Ishikawa (cell line): ENCODE measurements at regions not wholly inside any gene's neighbourhood (a gene's known extent, or its start where the extent isn't known, plus 50 kb on each side); places are given as distances from the start of the nearest gene placed in this dataset.

Source experiments
- CEBPB ChIP-seq: IDR thresholded peaks from 2 replicates; pipeline ENCODE4 v1.6.1; 2012
- CREB1 ChIP-seq: IDR thresholded peaks from 2 replicates; pipeline ENCODE4 v1.6.1; 2012; ENCODE audit warnings: low read depth
- EGR1 ChIP-seq: IDR thresholded peaks from 2 replicates; pipeline ENCODE4 v1.6.1; 2012
- EP300 ChIP-seq: IDR thresholded peaks from 2 replicates; pipeline ENCODE4 v1.6.1; 2012; ENCODE audit warnings: borderline replicate concordance
- FOXM1 ChIP-seq: IDR thresholded peaks from 2 replicates; pipeline ENCODE4 v1.6.1; 2012; ENCODE audit warnings: low read depth, borderline replicate concordance
- NFIC ChIP-seq: IDR thresholded peaks from 2 replicates; pipeline ENCODE4 v1.6.1; 2012
- RAD21 ChIP-seq: IDR thresholded peaks from 2 replicates; pipeline ENCODE4 v1.6.1; 2012; ENCODE audit warnings: low read depth
- TAF1 ChIP-seq: IDR thresholded peaks from 2 replicates; pipeline ENCODE4 v1.6.1; 2012; ENCODE audit warnings: low read depth, mild to moderate bottlenecking
- TCF12 ChIP-seq: IDR thresholded peaks from 2 replicates; pipeline ENCODE4 v1.6.1; 2012; ENCODE audit warnings: low read depth
- TEAD4 ChIP-seq: IDR thresholded peaks from 2 replicates; pipeline ENCODE4 v1.6.1; 2012
- YY1 ChIP-seq: IDR thresholded peaks from 2 replicates; pipeline ENCODE4 v1.6.1; 2012; ENCODE audit warnings: low read depth
- ZBTB7A ChIP-seq: IDR thresholded peaks from 2 replicates; pipeline ENCODE4 v1.6.1; 2012; ENCODE audit warnings: low read depth
- TF ChIP-seq, protein P1 (sequence below): IDR thresholded peaks from 2 replicates; pipeline ENCODE4 v1.6.1; 2012
- TF ChIP-seq, protein P2 (sequence below): IDR thresholded peaks from 2 replicates; pipeline ENCODE4 v1.6.1; 2012
- TF ChIP-seq, protein P3 (sequence below): IDR thresholded peaks from 2 replicates; pipeline ENCODE4 v1.6.1; 2012; ENCODE audit warnings: low read depth, mild to moderate bottlenecking

DNA sequence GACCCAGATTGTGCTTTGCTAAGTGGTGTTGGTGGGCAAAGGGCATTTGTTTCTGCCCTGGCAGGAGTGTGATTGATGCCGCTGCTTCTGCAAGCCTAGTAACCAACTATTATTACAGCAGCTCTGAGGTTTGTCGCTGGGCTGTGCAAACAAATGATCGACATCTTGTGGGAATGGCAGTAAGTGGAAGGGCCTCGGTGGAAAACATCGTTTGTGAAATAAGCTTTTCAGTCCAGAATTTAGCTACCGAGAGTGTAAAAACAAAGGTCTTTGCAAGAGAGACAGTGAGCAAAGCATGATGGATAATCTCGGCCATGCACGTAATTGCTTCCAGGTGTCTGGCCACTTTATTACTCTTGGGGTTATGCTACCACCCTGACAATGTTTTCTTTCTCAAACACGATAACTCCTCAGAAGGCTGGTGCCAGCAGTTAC is 397.7 kb upstream of the PRICKLE1 start:
- TF ChIP-seq NFIC (no peak), ZBTB7A (no peak), RAD21 (no peak), CREB1 (no peak), YY1 (no peak), CEBPB (no peak), EGR1 (no peak), TEAD4 (no peak)
- TF ChIP-seq, protein P1, sequence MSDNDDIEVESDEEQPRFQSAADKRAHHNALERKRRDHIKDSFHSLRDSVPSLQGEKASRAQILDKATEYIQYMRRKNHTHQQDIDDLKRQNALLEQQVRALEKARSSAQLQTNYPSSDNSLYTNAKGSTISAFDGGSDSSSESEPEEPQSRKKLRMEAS, result no peak
- TF ChIP-seq, protein P2, sequence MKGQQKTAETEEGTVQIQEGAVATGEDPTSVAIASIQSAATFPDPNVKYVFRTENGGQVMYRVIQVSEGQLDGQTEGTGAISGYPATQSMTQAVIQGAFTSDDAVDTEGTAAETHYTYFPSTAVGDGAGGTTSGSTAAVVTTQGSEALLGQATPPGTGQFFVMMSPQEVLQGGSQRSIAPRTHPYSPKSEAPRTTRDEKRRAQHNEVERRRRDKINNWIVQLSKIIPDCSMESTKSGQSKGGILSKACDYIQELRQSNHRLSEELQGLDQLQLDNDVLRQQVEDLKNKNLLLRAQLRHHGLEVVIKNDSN, result no peak
- TF ChIP-seq, protein P3, sequence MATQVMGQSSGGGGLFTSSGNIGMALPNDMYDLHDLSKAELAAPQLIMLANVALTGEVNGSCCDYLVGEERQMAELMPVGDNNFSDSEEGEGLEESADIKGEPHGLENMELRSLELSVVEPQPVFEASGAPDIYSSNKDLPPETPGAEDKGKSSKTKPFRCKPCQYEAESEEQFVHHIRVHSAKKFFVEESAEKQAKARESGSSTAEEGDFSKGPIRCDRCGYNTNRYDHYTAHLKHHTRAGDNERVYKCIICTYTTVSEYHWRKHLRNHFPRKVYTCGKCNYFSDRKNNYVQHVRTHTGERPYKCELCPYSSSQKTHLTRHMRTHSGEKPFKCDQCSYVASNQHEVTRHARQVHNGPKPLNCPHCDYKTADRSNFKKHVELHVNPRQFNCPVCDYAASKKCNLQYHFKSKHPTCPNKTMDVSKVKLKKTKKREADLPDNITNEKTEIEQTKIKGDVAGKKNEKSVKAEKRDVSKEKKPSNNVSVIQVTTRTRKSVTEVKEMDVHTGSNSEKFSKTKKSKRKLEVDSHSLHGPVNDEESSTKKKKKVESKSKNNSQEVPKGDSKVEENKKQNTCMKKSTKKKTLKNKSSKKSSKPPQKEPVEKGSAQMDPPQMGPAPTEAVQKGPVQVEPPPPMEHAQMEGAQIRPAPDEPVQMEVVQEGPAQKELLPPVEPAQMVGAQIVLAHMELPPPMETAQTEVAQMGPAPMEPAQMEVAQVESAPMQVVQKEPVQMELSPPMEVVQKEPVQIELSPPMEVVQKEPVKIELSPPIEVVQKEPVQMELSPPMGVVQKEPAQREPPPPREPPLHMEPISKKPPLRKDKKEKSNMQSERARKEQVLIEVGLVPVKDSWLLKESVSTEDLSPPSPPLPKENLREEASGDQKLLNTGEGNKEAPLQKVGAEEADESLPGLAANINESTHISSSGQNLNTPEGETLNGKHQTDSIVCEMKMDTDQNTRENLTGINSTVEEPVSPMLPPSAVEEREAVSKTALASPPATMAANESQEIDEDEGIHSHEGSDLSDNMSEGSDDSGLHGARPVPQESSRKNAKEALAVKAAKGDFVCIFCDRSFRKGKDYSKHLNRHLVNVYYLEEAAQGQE, result no peak

- no peak for TF ChIP-seq TAF1
- TF ChIP-seq NFIC, result no peak
- TF ChIP-seq, protein P3, result no peak
Measured at GRCh38 chr12:42985506-42985905, 396.0 kb upstream of the PRICKLE1 start.

GRCh38 chr12:42982828-42983227 is 393.3 kb upstream of the PRICKLE1 start:
- TF ChIP-seq RAD21 (no peak), CREB1 (no peak), EP300 (no peak), NFIC (no peak), EGR1 (no peak), FOXM1 (no peak), TAF1 (no peak), YY1 (no peak), TEAD4 (no peak), CEBPB (no peak), TCF12 (no peak), ZBTB7A (no peak)
- TF ChIP-seq, protein P1, result no peak
- TF ChIP-seq, protein P2, result no peak
- TF ChIP-seq, protein P3, result no peak

- TF ChIP-seq ZBTB7A, result no peak
- no peak for TF ChIP-seq TAF1
- TF ChIP-seq NFIC, result no peak
- no peak for TF ChIP-seq RAD21
- TF ChIP-seq EP300, result no peak
- no peak for TF ChIP-seq TCF12
- TF ChIP-seq, protein P3, result no peak
- TF ChIP-seq CREB1, result no peak
- no peak for TF ChIP-seq CEBPB
Measured at GRCh38 chr12:42981379-42981778, 391.8 kb upstream of the PRICKLE1 start.
